ENCODE measurements at regions not wholly inside any gene's neighbourhood (a gene's known extent, or its start where the extent isn't known, plus 50 kb on each side); places are given as distances from the start of the nearest gene placed in this dataset.

DNA sequence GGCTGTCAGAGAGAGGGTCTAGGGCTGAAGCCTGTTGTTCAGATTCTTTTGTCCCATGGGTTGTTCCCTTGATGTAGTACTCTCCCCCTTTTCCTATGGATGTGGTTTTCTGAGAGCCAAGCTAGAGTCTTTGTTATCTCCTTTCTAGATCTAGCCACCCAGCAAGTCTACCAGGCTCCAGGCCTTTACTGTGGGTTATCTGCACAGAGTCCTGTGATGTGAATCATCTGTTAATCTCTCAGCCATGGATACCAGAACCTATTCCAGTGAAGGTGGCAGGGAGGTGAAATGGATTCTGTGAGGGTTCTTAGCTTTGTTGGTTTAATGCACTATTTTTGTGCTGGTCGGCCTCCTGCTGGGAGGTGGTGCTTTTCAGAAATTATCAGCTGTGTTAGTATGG, 109.5 kb downstream of the PRR32 start:
- H3K27me3 ChIP-seq (ENCODE audit: control insufficient read depth, insufficient read depth, low read length): no peaks in the 10 kb centered on the region
- no TSS peak for BruUV-seq (replicated peaks)
- in situ Hi-C loops (cut with HindIII; ENCODE audit: low pct_unique_long_range_greater_than_20kb, low sequenced_read_pairs) (no loop called here), intact Hi-C loops (cut with micrococcal nuclease; ENCODE audit: unreplicated experiment) (no loop called here)
- H3K36me3 ChIP-seq (ENCODE audit: control insufficient read depth, insufficient read depth, low read length): no peaks in the 10 kb centered on the region
- H3K4me3 ChIP-seq (ENCODE audit: low read depth in 2 of 2, low read length in 2 of 2): no peak overlapping the region
- ChIA-PET CTCF (no interaction called here), POLR2A (no interaction called here)
- ATAC-seq (no peak), DNase-seq (ENCODE audit: low read depth, low spot score) (no peak)
- H3K27ac ChIP-seq (ENCODE audit: low read length): no peak overlapping the region
- no peaks in the 10 kb centered on the region for H3K9me3 ChIP-seq (ENCODE audit: control insufficient read depth, insufficient read depth, low read depth, low read length)
- TF ChIP-seq, protein P1, sequence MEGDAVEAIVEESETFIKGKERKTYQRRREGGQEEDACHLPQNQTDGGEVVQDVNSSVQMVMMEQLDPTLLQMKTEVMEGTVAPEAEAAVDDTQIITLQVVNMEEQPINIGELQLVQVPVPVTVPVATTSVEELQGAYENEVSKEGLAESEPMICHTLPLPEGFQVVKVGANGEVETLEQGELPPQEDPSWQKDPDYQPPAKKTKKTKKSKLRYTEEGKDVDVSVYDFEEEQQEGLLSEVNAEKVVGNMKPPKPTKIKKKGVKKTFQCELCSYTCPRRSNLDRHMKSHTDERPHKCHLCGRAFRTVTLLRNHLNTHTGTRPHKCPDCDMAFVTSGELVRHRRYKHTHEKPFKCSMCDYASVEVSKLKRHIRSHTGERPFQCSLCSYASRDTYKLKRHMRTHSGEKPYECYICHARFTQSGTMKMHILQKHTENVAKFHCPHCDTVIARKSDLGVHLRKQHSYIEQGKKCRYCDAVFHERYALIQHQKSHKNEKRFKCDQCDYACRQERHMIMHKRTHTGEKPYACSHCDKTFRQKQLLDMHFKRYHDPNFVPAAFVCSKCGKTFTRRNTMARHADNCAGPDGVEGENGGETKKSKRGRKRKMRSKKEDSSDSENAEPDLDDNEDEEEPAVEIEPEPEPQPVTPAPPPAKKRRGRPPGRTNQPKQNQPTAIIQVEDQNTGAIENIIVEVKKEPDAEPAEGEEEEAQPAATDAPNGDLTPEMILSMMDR (IDR thresholded peaks at IDR 0.05): no peak
- TF ChIP-seq TCF7L2 (IDR thresholded peaks at IDR 0.05; ENCODE audit: low read depth, low read length): no peak
- TF ChIP-seq, protein P2, sequence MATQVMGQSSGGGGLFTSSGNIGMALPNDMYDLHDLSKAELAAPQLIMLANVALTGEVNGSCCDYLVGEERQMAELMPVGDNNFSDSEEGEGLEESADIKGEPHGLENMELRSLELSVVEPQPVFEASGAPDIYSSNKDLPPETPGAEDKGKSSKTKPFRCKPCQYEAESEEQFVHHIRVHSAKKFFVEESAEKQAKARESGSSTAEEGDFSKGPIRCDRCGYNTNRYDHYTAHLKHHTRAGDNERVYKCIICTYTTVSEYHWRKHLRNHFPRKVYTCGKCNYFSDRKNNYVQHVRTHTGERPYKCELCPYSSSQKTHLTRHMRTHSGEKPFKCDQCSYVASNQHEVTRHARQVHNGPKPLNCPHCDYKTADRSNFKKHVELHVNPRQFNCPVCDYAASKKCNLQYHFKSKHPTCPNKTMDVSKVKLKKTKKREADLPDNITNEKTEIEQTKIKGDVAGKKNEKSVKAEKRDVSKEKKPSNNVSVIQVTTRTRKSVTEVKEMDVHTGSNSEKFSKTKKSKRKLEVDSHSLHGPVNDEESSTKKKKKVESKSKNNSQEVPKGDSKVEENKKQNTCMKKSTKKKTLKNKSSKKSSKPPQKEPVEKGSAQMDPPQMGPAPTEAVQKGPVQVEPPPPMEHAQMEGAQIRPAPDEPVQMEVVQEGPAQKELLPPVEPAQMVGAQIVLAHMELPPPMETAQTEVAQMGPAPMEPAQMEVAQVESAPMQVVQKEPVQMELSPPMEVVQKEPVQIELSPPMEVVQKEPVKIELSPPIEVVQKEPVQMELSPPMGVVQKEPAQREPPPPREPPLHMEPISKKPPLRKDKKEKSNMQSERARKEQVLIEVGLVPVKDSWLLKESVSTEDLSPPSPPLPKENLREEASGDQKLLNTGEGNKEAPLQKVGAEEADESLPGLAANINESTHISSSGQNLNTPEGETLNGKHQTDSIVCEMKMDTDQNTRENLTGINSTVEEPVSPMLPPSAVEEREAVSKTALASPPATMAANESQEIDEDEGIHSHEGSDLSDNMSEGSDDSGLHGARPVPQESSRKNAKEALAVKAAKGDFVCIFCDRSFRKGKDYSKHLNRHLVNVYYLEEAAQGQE (IDR thresholded peaks at IDR 0.05; ENCODE audit: insufficient read depth in 1 of 2, low read depth in 2 of 2, low read length in 1 of 2): no peak
- TF ChIP-seq SIN3A (IDR thresholded peaks at IDR 0.05; ENCODE audit: borderline replicate concordance, insufficient read depth, low read depth, low read length): no peak
- no peak for TF ChIP-seq POLR2AphosphoS5 (IDR thresholded peaks at IDR 0.05; ENCODE audit: low read depth, low read length)
- no peaks in the 10 kb centered on the region for H3K4me1 ChIP-seq (ENCODE audit: control insufficient read depth, insufficient read depth, low read length)

DNA sequence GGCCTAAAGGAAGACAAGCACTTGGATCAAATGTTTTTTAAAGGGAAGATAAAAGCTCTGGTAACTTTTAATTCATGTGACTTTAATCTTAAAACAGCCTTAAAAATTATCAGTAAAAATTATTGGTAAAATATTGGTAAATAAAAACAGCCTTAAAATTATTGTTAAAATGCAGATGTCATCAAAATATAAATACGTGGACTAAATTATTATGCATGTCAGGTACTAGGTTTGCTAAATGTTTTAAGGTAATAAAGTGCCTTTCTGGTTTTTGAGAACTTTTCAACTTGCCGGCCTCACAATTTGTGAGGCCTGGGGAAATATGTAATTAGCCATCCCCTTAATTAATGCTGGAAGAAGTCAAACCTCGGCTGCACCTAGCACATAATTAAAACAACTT, 147.7 kb downstream of the PRR32 start:
- TF ChIP-seq, protein P1 (IDR thresholded peaks at IDR 0.05): no peak
- TF ChIP-seq POLR2AphosphoS5 (IDR thresholded peaks at IDR 0.05; ENCODE audit: low read depth, low read length) (no peak), TCF7L2 (IDR thresholded peaks at IDR 0.05; ENCODE audit: low read depth, low read length) (no peak), SIN3A (IDR thresholded peaks at IDR 0.05; ENCODE audit: borderline replicate concordance, insufficient read depth, low read depth, low read length) (no peak)
- TF ChIP-seq, protein P2 (IDR thresholded peaks at IDR 0.05; ENCODE audit: insufficient read depth in 1 of 2, low read depth in 2 of 2, low read length in 1 of 2): no peak
- intact Hi-C loops (cut with micrococcal nuclease; ENCODE audit: unreplicated experiment): no loop called here
- ATAC-seq: no peak
- Histone ChIP-seq H3K4me3 (ENCODE audit: low read depth in 2 of 2, low read length in 2 of 2) (no peak overlapping the region), H3K27me3 (ENCODE audit: control insufficient read depth, insufficient read depth, low read length) (no peaks in the 10 kb centered on the region), H3K27ac (ENCODE audit: low read length) (no peak overlapping the region), H3K9me3 (ENCODE audit: control insufficient read depth, insufficient read depth, low read depth, low read length) (no peaks in the 10 kb centered on the region), H3K36me3 (ENCODE audit: control insufficient read depth, insufficient read depth, low read length) (no peaks in the 10 kb centered on the region), H3K4me1 (ENCODE audit: control insufficient read depth, insufficient read depth, low read length) (no peaks in the 10 kb centered on the region)
- in situ Hi-C loops (cut with HindIII; ENCODE audit: low pct_unique_long_range_greater_than_20kb, low sequenced_read_pairs): no loop called here
- DNase-seq (ENCODE audit: low read depth, low spot score): no peak
- BruUV-seq (replicated peaks): no TSS peak
- ChIA-PET POLR2A (no interaction called here), CTCF (no interaction called here)
